HEK293T (cell line): ENCODE measurements at regions not wholly inside any gene's neighbourhood (a gene's known extent, or its start where the extent isn't known, plus 50 kb on each side); places are given as distances from the start of the nearest gene placed in this dataset.

Experiments used
- CTCF ChIA-PET: fragments of 350-600 bp; formaldehyde crosslinking; extraction: SDS; loops from one replicate; lab custom pipeline; 2021; ENCODE audit warnings: antibody characterized with exemption, inconsistent platforms; lab: Yijun Ruan, JAX
- POLR2A ChIA-PET: fragments of 350-600 bp; formaldehyde crosslinking; extraction: SDS; loops from one replicate; lab custom pipeline; 2020; ENCODE audit warnings: antibody characterized with exemption, inconsistent platforms; lab: Yijun Ruan, JAX
- DNase-seq: peaks from one replicate; pipeline ENCODE4 v3.0.0; 2012; ENCODE audit warnings: mixed read lengths; ENCODE audit errors: extremely low spot score
- ARNT ChIP-seq: fragments of 450-650 bp; IDR thresholded peaks from 2 replicates; pipeline ENCODE4 v1.6.1; 2017; ENCODE audit warnings: mild to moderate bottlenecking
- BHLHE40 ChIP-seq: fragments of 450-650 bp; IDR thresholded peaks from 2 replicates; pipeline ENCODE4 v1.6.1; 2016; ENCODE audit warnings: mild to moderate bottlenecking, moderate library complexity, borderline replicate concordance
- CTBP1 ChIP-seq: fragments of 450-650 bp; IDR thresholded peaks from 2 replicates; pipeline ENCODE4 v1.6.1; 2016; ENCODE audit warnings: borderline replicate concordance
- ELF4 ChIP-seq: fragments of 450-650 bp; IDR thresholded peaks from 2 replicates; pipeline ENCODE4 v1.6.1; 2017; ENCODE audit warnings: antibody characterized with exemption
- FOXA1 ChIP-seq: fragments of 450-650 bp; IDR thresholded peaks from 2 replicates; pipeline ENCODE4 v1.6.1; 2016; ENCODE audit warnings: mild to moderate bottlenecking
- FOXK2 ChIP-seq: fragments of 450-650 bp; IDR thresholded peaks from 2 replicates; pipeline ENCODE4 v1.6.1; 2016; ENCODE audit warnings: mild to moderate bottlenecking
- FOXM1 ChIP-seq: fragments of 450-650 bp; IDR thresholded peaks from 2 replicates; pipeline ENCODE4 v1.6.1; 2017; ENCODE audit warnings: mild to moderate bottlenecking, borderline replicate concordance
- HDGF ChIP-seq: fragments of 450-650 bp; IDR thresholded peaks from 2 replicates; pipeline ENCODE4 v1.6.1; 2017; ENCODE audit warnings: antibody characterized with exemption, borderline replicate concordance
- L3MBTL2 ChIP-seq: fragments of 450-650 bp; conservative IDR thresholded peaks from 2 replicates; pipeline ENCODE4 v1.6.1; 2016; ENCODE audit warnings: mild to moderate bottlenecking
- LEF1 ChIP-seq: fragments of 450-650 bp; IDR thresholded peaks from 2 replicates; pipeline ENCODE4 v1.6.1; 2017; ENCODE audit warnings: mild to moderate bottlenecking, borderline replicate concordance
- NFRKB ChIP-seq: fragments of 450-650 bp; IDR thresholded peaks from 2 replicates; pipeline ENCODE4 v1.6.1; 2016; ENCODE audit warnings: mild to moderate bottlenecking, moderate library complexity
- PKNOX1 ChIP-seq: fragments of 450-650 bp; IDR thresholded peaks from 2 replicates; pipeline ENCODE4 v1.6.1; 2016
- SP1 ChIP-seq: fragments of 450-650 bp; IDR thresholded peaks from 2 replicates; pipeline ENCODE4 v1.6.1; 2017
- SUZ12 ChIP-seq: fragments of 450-650 bp; IDR thresholded peaks from 2 replicates; pipeline ENCODE4 v1.6.1; 2016; ENCODE audit warnings: mild to moderate bottlenecking
- TARDBP ChIP-seq: fragments of 450-650 bp; IDR thresholded peaks from 2 replicates; pipeline ENCODE4 v1.6.1; 2016
- ZNF384 ChIP-seq: fragments of 450-650 bp; IDR thresholded peaks from 2 replicates; pipeline ENCODE4 v1.6.1; 2016

- ChIA-PET CTCF (no interaction called here), POLR2A (no interaction called here)
- no peak for TF ChIP-seq LEF1
- TF ChIP-seq SUZ12 = no peak
- TF ChIP-seq SP1 = no peak
- no peak for TF ChIP-seq FOXK2
- no peak for TF ChIP-seq FOXM1
- TF ChIP-seq HDGF = no peak
- no peak for TF ChIP-seq L3MBTL2
- TF ChIP-seq FOXA1 = no peak
- TF ChIP-seq CTBP1 = no peak
- TF ChIP-seq ZNF384 = no peak
- no peak for DNase-seq
Observed at GRCh38 chr9:85428230-85428629, 313.5 kb downstream of the AGTPBP1 start.

GRCh38 chr9:85427772-85428171 is 314.0 kb downstream of the AGTPBP1 start:
- TF ChIP-seq ZNF384 (no peak), PKNOX1 (no peak), SP1 (no peak), NFRKB (no peak), ARNT (no peak), ELF4 (no peak), FOXK2 (no peak), SUZ12 (no peak), CTBP1 (no peak), BHLHE40 (no peak), L3MBTL2 (no peak), LEF1 (no peak), HDGF (no peak), FOXA1 (no peak)
- no peak for DNase-seq
- CTCF ChIA-PET = no interaction called here
- POLR2A ChIA-PET = no interaction called here

GRCh38 chr9:85425153-85425611 is 316.6 kb downstream of the AGTPBP1 start:
- ChIA-PET POLR2A (no interaction called here), CTCF (interaction anchor here (0.5 to 1.3 kb wide), 5 partner anchors 8 to 1046 kb away, joined by 3 read pairs; no protein-coding TSS in a partner anchor)
- no peak for TF ChIP-seq LEF1
- TF ChIP-seq ARNT = no peak
- TF ChIP-seq HDGF = no peak
- no peak for TF ChIP-seq L3MBTL2
- TF ChIP-seq FOXA1 = no peak
- no peak for TF ChIP-seq BHLHE40
- no peak for TF ChIP-seq ELF4
- no peak for TF ChIP-seq FOXM1
- TF ChIP-seq FOXK2 = no peak
- TF ChIP-seq PKNOX1 = no peak
- TF ChIP-seq SUZ12 = no peak
- TF ChIP-seq CTBP1 = no peak
- TF ChIP-seq SP1 = no peak
- no peak for TF ChIP-seq NFRKB
- TF ChIP-seq ZNF384 = no peak
- TF ChIP-seq TARDBP = no peak
- peak; percentile 83 for DNase-seq

- ChIA-PET POLR2A (no interaction called here), CTCF (no interaction called here)
- no peak for TF ChIP-seq NFRKB
- TF ChIP-seq CTBP1 = no peak
- no peak for TF ChIP-seq FOXM1
- no peak for TF ChIP-seq ARNT
- no peak for TF ChIP-seq FOXK2
- TF ChIP-seq HDGF = no peak
- TF ChIP-seq BHLHE40 = no peak
- TF ChIP-seq LEF1 = no peak
- TF ChIP-seq TARDBP = no peak
- no peak for TF ChIP-seq SP1
- no peak for TF ChIP-seq L3MBTL2
- TF ChIP-seq SUZ12 = no peak
- TF ChIP-seq FOXA1 = no peak
- no peak for TF ChIP-seq ZNF384
- TF ChIP-seq PKNOX1 = no peak
- TF ChIP-seq ELF4 = no peak
- no peak for DNase-seq
Observed at GRCh38 chr9:85423422-85423821, 318.3 kb downstream of the AGTPBP1 start.

GRCh38 chr9:85421641-85422040 is 320.1 kb downstream of the AGTPBP1 start:
- no peak for TF ChIP-seq NFRKB
- TF ChIP-seq BHLHE40 = no peak
- TF ChIP-seq FOXK2 = no peak
- TF ChIP-seq ARNT = no peak
- no peak for TF ChIP-seq SUZ12
- TF ChIP-seq CTBP1 = no peak
- no peak for TF ChIP-seq ZNF384
- TF ChIP-seq FOXM1 = no peak
- no peak for DNase-seq
- CTCF ChIA-PET = no interaction called here
- POLR2A ChIA-PET = no interaction called here

- TF ChIP-seq SP1 (no peak), NFRKB (no peak), ARNT (no peak), SUZ12 (no peak), ZNF384 (no peak), FOXK2 (no peak), FOXM1 (no peak), CTBP1 (no peak), ELF4 (no peak), FOXA1 (no peak), BHLHE40 (no peak), HDGF (no peak), L3MBTL2 (no peak), TARDBP (no peak), LEF1 (no peak), PKNOX1 (no peak)
- ChIA-PET POLR2A (no interaction called here), CTCF (no interaction called here)
Observed at GRCh38 chr9:85420750-85421149, 321.0 kb downstream of the AGTPBP1 start.

More at GRCh38 chr9:85420750-85421149, 321.0 kb downstream of the AGTPBP1 start:
- DNase-seq = no peak
